Tibial nerve (tissue), 4 donors: ENCODE measurements at regions not wholly inside any gene's neighbourhood (a gene's known extent, or its start where the extent isn't known, plus 50 kb on each side); places are given as distances from the start of the nearest gene placed in this dataset.

Experiments used
- CTCF ChIP-seq, 5 experiments: fragments of 200-600 bp in 3 of 5; fragments of 450-650 bp in 2 of 5; sonication (generic) in 3 of 5; IDR thresholded peaks; one replicate each; pipeline ENCODE4 v1.5.1; 2016 to 2019; ENCODE audit warnings: antibody characterized with exemption in 5 of 5, mild to moderate bottlenecking in 3 of 5, moderate library complexity in 2 of 5
- EP300 ChIP-seq, 2 donors: sonication (generic); formaldehyde crosslinking; IDR thresholded peaks; one replicate each; pipeline ENCODE4 v1.6.1; 2017; ENCODE audit warnings: antibody characterized with exemption in 2 of 2, mild to moderate bottlenecking in 1 of 2
- POLR2A ChIP-seq, 2 donors: fragments of 450-650 bp; IDR thresholded peaks; one replicate each; pipeline ENCODE4 v1.6.1; 2017; ENCODE audit warnings: antibody characterized with exemption in 2 of 2, mild to moderate bottlenecking in 2 of 2, moderate library complexity in 2 of 2

GRCh38 chr9:86763791-86764190 is 183.5 kb downstream of the GAS1 start:
- TF ChIP-seq CTCF (IDR thresholded peaks at IDR 0.05) (no peak), POLR2A (IDR thresholded peaks at IDR 0.05) (no peak), EP300 (IDR thresholded peaks at IDR 0.05) (peak in 1 of 2 donors; percentile 12)
